Right lobe of liver (tissue), 6 donors: ENCODE measurements at regions not wholly inside any gene's neighbourhood (a gene's known extent, or its start where the extent isn't known, plus 50 kb on each side); places are given as distances from the start of the nearest gene placed in this dataset.
A peak's percentile ranks its signal among the peaks of the same experiment; 100 is the strongest.

ENCODE experiments used
- ATAC-seq, 4 donors: fragments of 200-7000 bp; cut with Tn5 transposase; one replicate each; pipeline ENCODE4 v1.9.1; 2020; ENCODE audit warnings: mild to moderate bottlenecking in 4 of 4, moderate library complexity in 4 of 4
- DNase-seq, 3 donors: peaks; one replicate each; pipeline ENCODE4 v3.0.0-alpha.2; 2020
- H3K27ac ChIP-seq, 3 donors: fragments of 200-600 bp; one replicate each; pipeline ENCODE4 v1.8.0; 2022
- H3K27me3 ChIP-seq, 2 donors: fragments of 200-600 bp; one replicate each; pipeline ENCODE4 v1.8.0; 2022
- H3K36me3 ChIP-seq, 4 donors: fragments of 200-600 bp; sonication (generic) in 1 of 4; one replicate each; pipeline versions ENCODE4 v1.5.1 to v1.8.0; 2017 to 2022; ENCODE audit warnings: control low read depth in 1 of 4
- H3K4me1 ChIP-seq, 4 donors: fragments of 200-600 bp; sonication (generic) in 1 of 4; one replicate each; pipeline versions ENCODE4 v1.5.1 to v1.8.0; 2017 to 2022; ENCODE audit warnings: control low read depth in 1 of 4
- H3K4me3 ChIP-seq, 3 donors: fragments of 200-600 bp; one replicate each; pipeline ENCODE4 v1.8.0; 2022
- H3K9me3 ChIP-seq, 4 donors: fragments of 200-600 bp; sonication (generic) in 1 of 4; one replicate each; pipeline versions ENCODE4 v1.5.1 to v1.8.0; 2017 to 2022; ENCODE audit warnings: control low read depth in 1 of 4
- CTCF ChIP-seq, 4 donors: fragments of 200-600 bp in 3 of 4; fragments of 450-650 bp in 1 of 4; IDR thresholded peaks; one replicate each; pipeline versions ENCODE4 v1.5.1 to v1.8.0; 2016 to 2022; ENCODE audit warnings: antibody characterized with exemption in 4 of 4, mild to moderate bottlenecking in 2 of 4
- POLR2A ChIP-seq: fragments of 450-650 bp; IDR thresholded peaks from one replicate; pipeline ENCODE4 v1.6.1; 2017; ENCODE audit warnings: antibody characterized with exemption, mild to moderate bottlenecking
- WGBS: methylation state at CpG from one replicate; pipeline ENCODE4 v1.1.6; 2018; ENCODE audit warnings: low coverage, low lambda C conversion rate; ENCODE audit not compliant: insufficient coverage; ENCODE audit errors: missing lambda C conversion rate; 5-methylcytosine and 5-hydroxymethylcytosine counted together
- intact Hi-C, 2 donors: fragments of 100-400 bp; cut with DNase I; formaldehyde crosslinking; loops; one replicate each; pipeline versions ENCODE4 v1.11.2 to v1.14.1; 2022
- donor health status: DM: no; HTN: yes; CAD: no.
- donor health status: DM: no; HTN: no; CAD: no.
- donor health status: DM: no; HTN: no; CAD: no.
- donor health status: DM: no; HTN: yes; CAD: no.
- donor health status: DM: no; HTN: yes; CAD: no.

- ATAC-seq (peak; percentile 61 to 78 (median 67)), DNase-seq (peak in 1 of 3 donors; percentile 35)
- Histone ChIP-seq H3K4me1 (peaks cover 0 to 6% (median 0%) of the 10 kb centered on the region in 4 donors), H3K27ac (peak overlapping the region in 1 of 3 donors; percentile 25), H3K27me3 (peaks cover 3 to 26% of the 10 kb centered on the region in 2 donors), H3K4me3 (peak overlapping the region; percentile 23 to 42 (median 37)), H3K36me3 (no peaks in the 10 kb centered on the region), H3K9me3 (no peaks in the 10 kb centered on the region)
- TF ChIP-seq POLR2A = no peak
- TF ChIP-seq CTCF (IDR thresholded peaks at IDR 0.05) = no peak
- 8% methylated on average over 18 of the region's 61 CpGs for WGBS
- intact Hi-C loops = no loop called here
These were observed 144.4 kb upstream of the ETS2 start for GRCh38 chr21:38661197-38661871.

GRCh38 chr21:38661889-38662568, 143.7 kb upstream of the ETS2 start:
- no peak overlapping the region for H3K4me3 ChIP-seq
- DNase-seq (no peak), ATAC-seq (no peak)
- H3K9me3 ChIP-seq = no peaks in the 10 kb centered on the region
- peaks cover 3 to 26% of the 10 kb centered on the region in 2 donors for H3K27me3 ChIP-seq
- H3K27ac ChIP-seq = peak overlapping the region in 1 of 3 donors; percentile 25
- WGBS = 23% methylated on average over 8 of the region's 8 CpGs
- intact Hi-C loops = no loop called here
- no peaks in the 10 kb centered on the region for H3K36me3 ChIP-seq
- TF ChIP-seq POLR2A (no peak), CTCF (IDR thresholded peaks at IDR 0.05) (no peak)
- peaks cover 0 to 6% (median 0%) of the 10 kb centered on the region in 4 donors for H3K4me1 ChIP-seq

GRCh38 chr21:38663282-38663681, 142.4 kb upstream of the ETS2 start:
- H3K36me3 ChIP-seq = no peaks in the 10 kb centered on the region
- no peaks in the 10 kb centered on the region for H3K9me3 ChIP-seq
- TF ChIP-seq CTCF (IDR thresholded peaks at IDR 0.05) (no peak), POLR2A (no peak)
- ATAC-seq (no peak), DNase-seq (no peak)
- no peak overlapping the region for H3K27ac ChIP-seq
- H3K4me3 ChIP-seq = no peak overlapping the region
- intact Hi-C loops = no loop called here
- H3K4me1 ChIP-seq = peaks cover 0 to 6% (median 0%) of the 10 kb centered on the region in 4 donors
- WGBS = 78% methylated on average over 5 of the region's 5 CpGs
- peaks cover 3 to 26% of the 10 kb centered on the region in 2 donors for H3K27me3 ChIP-seq

- no peak for ATAC-seq
- Histone ChIP-seq H3K27me3 (peaks cover 3 to 19% of the 10 kb centered on the region in 2 donors), H3K27ac (no peak overlapping the region), H3K36me3 (no peaks in the 10 kb centered on the region), H3K4me3 (no peak overlapping the region), H3K4me1 (peaks cover 0 to 6% (median 0%) of the 10 kb centered on the region in 4 donors), H3K9me3 (no peaks in the 10 kb centered on the region)
- intact Hi-C loops = no loop called here
- WGBS = 53% methylated on average over 3 of the region's 4 CpGs
- no peak for DNase-seq
- TF ChIP-seq POLR2A = no peak
- no peak for TF ChIP-seq CTCF (IDR thresholded peaks at IDR 0.05)
These were observed 141.4 kb upstream of the ETS2 start for GRCh38 chr21:38664315-38664714.
